Stimulated activated CD8-positive, alpha-beta memory T cell treated with anti-CD3 and anti-CD28 coated beads, Interleukin-4, amount 100 ng/mL, for 1 hour (primary cell): ENCODE measurements at regions not wholly inside any gene's neighbourhood (a gene's known extent, or its start where the extent isn't known, plus 50 kb on each side); places are given as distances from the start of the nearest gene placed in this dataset.
"Not testable (repeated sequence)": the region's sequence is repeated elsewhere in the genome, so short reads cannot be mapped to it uniquely, and the experiment has no call there.

Experiments used
- DNase-seq, 2 donors: peaks; one replicate each; pipeline ENCODE4 v3.0.0-alpha.2; 2020; ENCODE audit warnings: low read depth in 2 of 2, low spot score in 1 of 2

DNA sequence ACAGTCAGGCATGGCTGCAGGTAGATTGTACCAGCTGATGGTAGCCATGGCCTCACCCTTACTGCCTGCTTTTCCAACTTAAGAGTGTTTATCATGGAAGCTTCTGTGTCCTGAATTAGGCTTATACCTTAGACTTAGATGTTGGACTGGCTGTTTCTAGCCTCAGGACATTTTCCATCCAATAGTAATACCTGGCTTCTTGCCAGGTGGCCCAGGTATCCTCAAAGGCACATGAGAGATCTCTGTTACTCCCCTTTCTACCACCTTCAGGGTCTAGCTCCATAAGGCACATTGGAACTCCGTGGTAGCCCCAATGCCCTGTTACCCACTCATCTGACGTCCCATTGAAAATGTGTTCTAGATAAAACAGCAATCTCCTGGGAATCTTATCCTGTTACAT, 407.5 kb downstream of the SPRY2 start:
- DNase-seq = no peak

GRCh38 chr13:79932556-79932955, 408.4 kb downstream of the SPRY2 start:
- no peak for DNase-seq

DNA sequence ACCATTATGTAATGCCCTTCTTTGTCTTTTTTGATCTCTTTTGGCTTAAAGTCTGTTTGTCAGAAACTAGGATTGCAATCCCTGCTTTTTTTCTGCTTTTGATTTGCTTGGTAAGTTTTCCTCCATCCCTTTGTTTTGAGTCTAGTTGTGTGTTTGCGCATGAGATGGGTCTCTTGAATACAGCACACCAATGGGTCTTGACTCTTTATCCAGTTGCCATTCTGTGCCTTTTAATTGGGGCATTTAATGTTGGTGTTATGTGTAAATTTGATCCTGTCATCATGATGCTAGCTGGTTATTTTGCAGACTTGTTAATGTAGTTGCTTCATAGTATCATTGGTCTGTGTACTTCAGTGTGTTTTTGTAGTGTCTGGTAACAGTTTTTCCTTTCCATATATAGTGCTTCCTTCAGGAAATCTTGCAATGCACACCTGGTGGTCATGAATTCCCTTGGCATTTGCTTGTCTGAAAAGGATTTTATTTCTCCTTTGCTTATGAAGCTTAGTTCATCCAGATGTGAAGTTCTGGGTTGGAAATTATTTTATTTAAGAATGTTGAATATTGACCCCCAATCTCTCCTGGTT, 416.9 kb downstream of the SPRY2 start:
- not testable (repeated sequence) for DNase-seq

GRCh38 chr13:79919091-79919490, 421.8 kb downstream of the SPRY2 start:
- no peak for DNase-seq

GRCh38 chr13:79918620-79919019, 422.3 kb downstream of the SPRY2 start:
- no peak for DNase-seq

GRCh38 chr13:79917628-79918027, 423.3 kb downstream of the SPRY2 start:
- no peak for DNase-seq

- DNase-seq = no peak
Measured at GRCh38 chr13:79915114-79915811, 425.7 kb downstream of the SPRY2 start.

DNA sequence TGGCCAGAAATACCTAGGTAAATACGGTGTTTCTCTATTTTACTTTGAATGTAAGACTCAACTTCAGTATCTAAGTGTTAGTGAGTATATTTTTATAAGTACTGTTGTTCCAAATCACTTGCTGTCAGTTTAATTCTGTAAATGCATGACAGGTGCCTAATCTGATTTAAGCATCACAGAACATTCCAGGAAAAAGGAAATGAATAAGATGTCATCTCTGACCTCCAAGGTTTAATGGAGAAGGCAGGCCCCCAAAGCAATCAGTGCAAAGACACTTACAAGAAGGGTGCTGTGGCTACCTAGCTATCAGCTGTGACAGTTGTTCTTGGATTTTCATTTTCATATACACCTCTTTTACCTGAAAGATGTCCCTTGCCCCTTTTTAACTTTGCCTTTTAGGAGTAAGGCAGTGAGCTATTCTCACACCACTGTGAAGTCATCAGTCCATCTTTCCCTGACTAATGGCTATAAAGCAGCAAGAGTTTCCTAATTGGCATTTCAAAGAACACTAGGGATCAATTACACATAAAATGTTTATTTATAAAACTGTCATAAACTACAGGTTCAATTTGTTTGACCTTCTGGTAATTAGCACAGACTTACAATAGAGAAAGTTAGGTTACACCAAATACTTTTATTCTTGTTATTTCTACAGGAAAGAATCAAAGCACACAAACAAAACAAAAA, 427.6 kb downstream of the SPRY2 start:
- DNase-seq = no peak

DNA sequence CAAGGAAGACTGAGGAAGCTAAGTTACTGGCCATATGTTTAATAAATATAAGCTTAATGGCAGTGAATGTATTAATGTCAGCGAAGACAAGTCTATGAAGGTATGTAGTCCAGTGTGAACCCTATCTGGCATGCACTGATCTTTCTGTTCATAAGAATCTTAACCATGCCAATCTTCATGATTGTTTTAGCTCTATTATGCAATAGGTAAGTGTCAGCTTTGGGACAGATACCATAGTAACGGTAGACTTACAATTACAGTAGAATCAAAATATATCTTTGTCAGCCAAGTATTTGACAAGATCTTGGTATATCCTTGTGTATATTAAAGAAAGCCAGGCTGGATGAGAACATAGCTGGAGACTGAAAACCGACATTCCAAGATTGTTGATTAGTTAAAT, 428.5 kb downstream of the SPRY2 start:
- DNase-seq = no peak

DNA sequence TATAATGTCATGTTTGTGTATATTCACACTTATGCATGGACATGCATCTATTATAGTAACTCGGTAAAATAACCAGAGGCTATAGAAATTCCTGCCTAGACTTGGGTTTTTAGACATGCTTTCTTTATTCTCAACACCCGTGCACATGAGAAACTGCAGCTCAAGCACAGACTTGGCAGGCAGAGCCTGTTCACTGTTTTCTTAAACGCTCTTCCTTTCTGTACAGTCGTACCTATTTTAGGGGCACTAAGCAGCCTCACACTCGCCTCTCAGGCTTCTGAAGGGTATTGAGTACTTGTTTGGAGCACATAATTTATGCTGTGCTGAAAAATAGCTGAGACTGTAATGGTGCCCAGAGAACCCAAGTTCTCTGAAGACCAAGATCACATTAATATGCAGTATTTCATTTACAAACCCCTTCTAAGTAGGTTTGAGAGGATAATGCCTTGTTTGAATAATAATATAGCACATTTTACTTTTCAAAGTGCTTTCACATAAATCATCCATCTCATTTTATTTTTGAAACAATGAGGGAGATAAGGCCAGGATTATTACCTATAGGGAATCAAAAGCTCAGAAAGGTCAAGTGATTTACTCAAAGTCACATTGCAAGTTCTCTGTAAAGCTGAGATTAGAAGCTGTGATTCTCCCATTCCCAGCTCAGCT, 429.9 kb downstream of the SPRY2 start:
- no peak for DNase-seq

DNA sequence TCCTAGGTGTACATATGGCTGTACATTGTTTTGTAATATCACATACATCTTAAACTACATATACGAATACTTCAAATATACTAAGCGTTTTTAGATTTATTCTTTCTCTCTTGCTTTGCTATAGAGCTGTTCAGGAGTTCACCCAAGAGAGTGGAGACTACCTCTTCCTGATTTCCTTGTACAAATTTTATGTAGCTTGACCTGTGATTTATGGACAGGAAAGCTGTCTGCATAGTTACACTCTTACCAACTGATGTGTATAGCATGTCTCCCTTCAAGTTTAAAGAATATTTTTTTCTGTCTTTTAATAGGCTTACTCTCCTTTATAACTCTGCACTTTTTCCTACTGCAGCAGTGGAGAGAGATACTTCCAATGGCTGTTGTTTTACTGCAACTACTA, 428.7 kb downstream of the NDFIP2 start:
- DNase-seq = no peak

GRCh38 chr13:79908381-79908780, 427.4 kb downstream of the NDFIP2 start:
- DNase-seq = no peak

- no peak for DNase-seq
Measured at GRCh38 chr13:79907527-79907926, 426.6 kb downstream of the NDFIP2 start.

DNA sequence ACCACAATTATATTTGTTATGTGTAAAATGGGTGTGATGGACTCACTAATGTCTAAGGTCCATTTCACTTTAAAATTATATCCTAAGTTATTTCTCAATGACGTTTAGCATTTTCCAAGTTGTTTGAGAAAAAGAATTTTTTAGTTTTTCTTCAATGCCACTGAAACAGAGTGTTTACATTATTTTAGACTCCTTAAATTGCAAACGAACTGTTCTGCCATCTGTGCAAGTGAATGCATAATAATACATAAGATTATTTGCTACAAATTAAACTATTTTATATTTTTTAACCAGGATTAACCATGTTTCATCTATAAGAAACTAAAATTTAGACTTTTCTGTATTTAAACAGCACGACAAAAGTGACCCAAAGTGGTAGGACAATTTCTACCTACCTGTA, 425.4 kb downstream of the NDFIP2 start:
- no peak for DNase-seq

DNA sequence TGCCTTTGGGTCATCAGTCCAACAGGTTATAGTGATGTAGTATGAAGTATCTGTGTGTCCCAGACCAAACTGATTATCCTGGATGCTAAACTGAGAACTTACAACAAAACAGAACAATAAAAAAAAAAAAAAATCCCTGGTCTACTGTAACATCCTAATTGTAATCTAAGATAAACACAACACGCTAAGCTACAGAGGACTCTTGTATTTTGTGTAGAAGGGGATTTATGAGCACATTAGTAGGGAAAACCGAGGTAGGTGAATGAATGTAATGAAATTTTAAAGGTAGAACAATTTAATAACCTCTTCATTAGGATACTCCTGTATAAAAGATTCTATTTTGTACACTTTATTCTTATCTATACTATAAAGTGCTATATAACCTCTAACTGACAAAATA, 424.1 kb downstream of the NDFIP2 start:
- DNase-seq = no peak

- DNase-seq = no peak
Measured at GRCh38 chr13:79904581-79904980, 423.6 kb downstream of the NDFIP2 start.

DNA sequence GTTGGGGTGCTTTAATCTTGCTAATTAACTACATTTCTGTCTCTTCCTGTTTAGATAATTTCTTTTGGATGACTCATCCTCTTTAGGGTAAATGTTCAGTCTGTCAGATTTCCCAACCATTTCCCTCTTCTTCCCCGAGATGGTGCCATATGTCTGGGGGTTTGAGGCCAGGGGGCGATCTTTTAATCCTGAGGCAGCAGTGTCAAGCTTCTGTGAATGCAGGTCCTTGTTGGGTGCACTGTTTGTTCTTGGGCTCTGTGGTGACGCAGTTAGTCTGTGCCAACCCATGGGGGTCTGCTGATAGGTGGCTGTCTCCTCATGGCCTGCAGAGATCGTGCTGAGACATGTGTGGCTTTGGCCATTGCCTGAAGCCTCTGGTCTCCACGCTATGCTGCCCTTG, 420.4 kb downstream of the NDFIP2 start:
- no peak for DNase-seq

DNA sequence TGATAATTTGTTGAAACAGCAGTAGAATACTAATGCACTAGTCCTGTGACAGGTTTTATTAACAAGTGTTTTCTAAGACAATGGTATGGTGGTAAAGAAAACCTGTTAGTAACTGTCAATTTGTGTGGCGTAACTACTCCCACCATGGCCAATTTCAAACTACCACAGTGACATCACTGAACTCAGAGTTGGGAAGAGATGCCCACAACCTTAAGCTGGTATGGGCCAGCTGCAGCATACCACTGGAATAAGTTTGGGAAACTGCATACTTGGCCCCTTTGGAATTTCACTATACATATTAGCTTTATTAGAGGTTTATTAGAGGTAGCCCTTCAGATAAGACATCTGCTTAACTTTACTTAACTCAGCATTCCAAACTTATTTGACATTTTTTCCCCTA, 419.4 kb downstream of the NDFIP2 start:
- DNase-seq = no peak

DNA sequence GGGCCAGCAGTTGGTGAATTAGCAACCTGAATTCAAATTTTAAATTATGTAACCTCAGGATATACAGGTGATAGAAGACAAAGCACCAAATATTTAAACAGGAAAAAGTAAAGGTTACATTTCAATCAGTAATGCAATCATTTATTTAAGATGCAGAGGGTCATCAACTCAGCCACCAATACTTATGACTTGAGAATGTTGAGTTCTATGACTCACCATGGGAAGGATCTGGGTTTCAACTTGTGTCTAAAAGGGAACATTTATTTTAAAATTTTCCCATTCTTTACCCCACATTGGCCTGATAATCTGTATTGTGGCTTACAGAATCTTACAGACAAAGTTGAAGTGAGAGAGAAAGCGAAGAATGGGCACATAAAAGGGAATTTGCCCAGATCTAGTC, 418.0 kb downstream of the NDFIP2 start:
- no peak for DNase-seq

DNA sequence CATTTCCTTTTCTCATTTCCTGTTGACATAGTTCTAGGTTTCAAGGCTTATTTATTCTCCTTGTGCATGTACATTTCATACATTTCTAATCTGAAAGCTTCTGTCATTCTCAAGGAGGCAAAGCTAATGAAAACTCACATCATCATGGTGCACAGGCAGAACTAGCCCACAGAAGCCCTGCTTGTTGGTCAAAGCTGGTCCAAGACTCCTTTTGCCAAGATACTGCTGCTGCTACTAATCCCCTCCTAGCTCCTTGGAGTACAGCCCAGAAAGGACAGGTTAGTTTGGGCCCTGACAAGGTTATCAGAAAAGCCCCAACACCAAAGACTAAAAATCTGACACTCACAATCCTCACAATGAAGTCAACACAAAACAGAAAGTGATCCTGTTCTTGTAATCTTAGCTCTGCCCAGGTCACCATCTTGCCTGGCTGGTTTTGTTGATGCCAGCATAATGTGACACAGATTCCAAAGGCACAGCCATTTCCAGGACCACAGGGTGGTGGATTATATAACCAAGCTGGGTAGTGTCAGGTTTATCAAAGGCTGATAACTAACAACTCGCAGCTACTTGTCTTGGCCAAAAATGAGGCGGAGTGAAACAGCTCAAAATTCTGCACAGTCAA, 417.4 kb downstream of the NDFIP2 start:
- no peak for DNase-seq

- DNase-seq = no peak
Measured at GRCh38 chr13:79896851-79897250, 415.9 kb downstream of the NDFIP2 start.

GRCh38 chr13:79895416-79895815, 414.5 kb downstream of the NDFIP2 start:
- DNase-seq = no peak
